ENCODE measurements at regions not wholly inside any gene's neighbourhood (a gene's known extent, or its start where the extent isn't known, plus 50 kb on each side); places are given as distances from the start of the nearest gene placed in this dataset.

DNA sequence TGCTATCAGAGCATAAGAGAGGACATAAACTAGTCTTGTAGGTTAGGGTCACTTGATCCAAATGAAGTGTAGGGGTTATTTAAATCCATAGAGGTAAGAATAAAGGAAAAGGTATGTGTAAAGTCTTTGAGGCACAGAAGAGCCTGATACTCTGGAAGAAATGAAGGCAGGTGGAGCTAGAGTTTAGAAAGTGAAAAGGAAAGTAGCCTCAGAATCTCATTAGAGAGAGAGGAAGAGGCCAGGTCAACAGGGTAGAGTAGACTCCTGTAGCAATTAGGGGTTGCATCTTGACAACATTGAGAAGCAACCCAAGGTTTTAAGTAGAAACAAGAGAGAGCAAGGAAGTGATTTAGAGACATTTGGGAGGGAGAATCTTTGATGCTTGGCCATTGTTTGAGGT, 235.2 kb upstream of the SOX9 start:
- H3K79me1 ChIP-seq (ENCODE audit: low read depth, low read length): no peaks in the 10 kb centered on the region
- no peaks in the 10 kb centered on the region for H3K79me2 ChIP-seq (ENCODE audit: control insufficient read depth in 1 of 2, insufficient read depth in 2 of 2, low read length in 2 of 2)
- no peak for TF ChIP-seq NANOG (IDR thresholded peaks at IDR 0.05; ENCODE audit: insufficient read depth, low read depth, low read length, poor library complexity, severe bottlenecking)
- no peak for TF ChIP-seq TCF12 (IDR thresholded peaks at IDR 0.05; ENCODE audit: low read depth, low read length)
- TF ChIP-seq RFX5 (IDR thresholded peaks at IDR 0.05; ENCODE audit: borderline replicate concordance, low read depth, low read length): no peak
- TF ChIP-seq YY1 (IDR thresholded peaks at IDR 0.05; ENCODE audit: low read depth, low read length): no peak
- H2BK120ac ChIP-seq (replicated peaks; ENCODE audit: low read depth, low read length): no peak overlapping the region
- no peak overlapping the region for H3K4me2 ChIP-seq (ENCODE audit: insufficient read depth in 1 of 2, low read depth in 2 of 2, low read length in 2 of 2)
- no peaks in the 10 kb centered on the region for H3K27me3 ChIP-seq (replicated peaks in 1 of 4; ENCODE audit: control insufficient read depth in 3 of 4, extremely low read depth in 1 of 4, insufficient read depth in 3 of 4, low read length in 3 of 4)
- H3K56ac ChIP-seq (replicated peaks; ENCODE audit: insufficient read length, low read depth, low read length): no peak overlapping the region
- H3K14ac ChIP-seq (ENCODE audit: insufficient read length): no peak overlapping the region
- no peaks in the 10 kb centered on the region for H3K4me1 ChIP-seq (replicated peaks in 1 of 4; ENCODE audit: control insufficient read depth in 3 of 4, insufficient read depth in 4 of 4, low read length in 3 of 4)
- no peak overlapping the region for H3K9ac ChIP-seq (replicated peaks in 1 of 4; ENCODE audit: extremely low read depth in 1 of 4, low read depth in 3 of 4, low read length in 3 of 4)
- no peak for FAIRE-seq
- H3K18ac ChIP-seq (ENCODE audit: extremely low read depth, low read length): no peak overlapping the region
- no peak overlapping the region for H4K8ac ChIP-seq (ENCODE audit: extremely low read depth, insufficient read depth, low read length)
- ChIA-PET POLR2A (ENCODE audit: partially characterized antibody) (no interaction called here), CTCF (ENCODE audit: partially characterized antibody) (interaction anchor here (1.6 kb wide), 1 partner anchor 9 kb away, joined by 4 read pairs; no protein-coding TSS in a partner anchor)
- no peak overlapping the region for H2BK15ac ChIP-seq (ENCODE audit: low read length)
- no peak overlapping the region for H3K23ac ChIP-seq (ENCODE audit: insufficient read length)
- no peak overlapping the region for H3K27ac ChIP-seq (ENCODE audit: low read depth, low read length)
- no peak overlapping the region for H2BK12ac ChIP-seq (ENCODE audit: low read depth, low read length)
- no peak overlapping the region for H4K5ac ChIP-seq (ENCODE audit: insufficient read length, low read depth, low read length)
- no peaks in the 10 kb centered on the region for H4K20me1 ChIP-seq (replicated peaks in 1 of 2; ENCODE audit: control insufficient read depth in 1 of 2, insufficient read depth in 2 of 2, low read length in 2 of 2)
- no peak overlapping the region for H2BK20ac ChIP-seq (ENCODE audit: low read length)
- H3K36me3 ChIP-seq (ENCODE audit: control insufficient read depth in 2 of 4, insufficient read depth in 4 of 4, low read length in 3 of 4): no peaks in the 10 kb centered on the region
- H4K91ac ChIP-seq (replicated peaks; ENCODE audit: insufficient read length, low read length): no peak overlapping the region
- no peaks in the 10 kb centered on the region for H3K23me2 ChIP-seq (ENCODE audit: low read depth, low read length)
- no peak overlapping the region for H3K4me3 ChIP-seq (ENCODE audit: extremely low read depth in 1 of 4, insufficient read depth in 2 of 4, low read depth in 3 of 4, low read length in 4 of 4)
- H2AFZ ChIP-seq (ENCODE audit: low read length): no peak overlapping the region
- H3K4ac ChIP-seq (replicated peaks; ENCODE audit: insufficient read length, low read depth, low read length): no peak overlapping the region
- H2AK5ac ChIP-seq (ENCODE audit: low read depth, low read length): no peak overlapping the region
- DNase-seq (ENCODE audit: low read depth in 1 of 2, low spot score in 2 of 2): no peak
- no peaks in the 10 kb centered on the region for H3K9me3 ChIP-seq (ENCODE audit: insufficient read depth in 2 of 2, low read depth in 1 of 2, low read length in 1 of 2)
- no peak overlapping the region for H2BK5ac ChIP-seq (ENCODE audit: low read depth, low read length)
